ENCODE measurements at regions not wholly inside any gene's neighbourhood (a gene's known extent, or its start where the extent isn't known, plus 50 kb on each side); places are given as distances from the start of the nearest gene placed in this dataset.

GRCh38 chr5:170444969-170445505 lies 55.9 kb upstream of the KCNMB1 start (continued):
- TF ChIP-seq SRF (IDR thresholded peaks at IDR 0.05; ENCODE audit: low read depth, low read length) (no peak), NANOG (IDR thresholded peaks at IDR 0.05; ENCODE audit: insufficient read depth, low read depth, low read length, poor library complexity, severe bottlenecking) (no peak), GTF2F1 (IDR thresholded peaks at IDR 0.05; ENCODE audit: borderline replicate concordance, low read depth, low read length) (no peak), POU5F1 (IDR thresholded peaks at IDR 0.05; ENCODE audit: low read depth, low read length) (no peak), CEBPB (IDR thresholded peaks at IDR 0.05; ENCODE audit: low read depth, low read length) (no peak)

Data from H1 (cell line).